ENCODE measurements at regions not wholly inside any gene's neighbourhood (a gene's known extent, or its start where the extent isn't known, plus 50 kb on each side); places are given as distances from the start of the nearest gene placed in this dataset.

DNA sequence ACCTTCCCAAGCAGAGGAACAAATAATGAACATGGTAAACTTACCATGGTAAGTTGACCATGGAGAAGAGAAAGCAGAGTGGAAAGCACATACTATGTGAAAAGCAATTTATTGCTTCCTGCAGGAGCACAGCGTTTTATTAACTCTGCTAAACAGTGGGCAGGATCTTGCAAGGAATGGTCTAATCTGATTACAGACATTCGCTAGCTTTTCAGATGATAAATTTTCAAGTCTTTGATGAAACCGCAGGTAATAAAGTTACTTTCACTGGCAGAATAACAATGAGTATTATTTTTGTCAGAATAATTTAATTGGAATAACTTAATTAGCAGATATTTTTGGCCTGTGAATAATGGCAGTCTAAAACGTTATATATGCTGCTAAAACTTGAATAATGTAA, 89.6 kb upstream of the HGF start:
- TF ChIP-seq EP300 (IDR thresholded peaks at IDR 0.05) (no peak), POLR2A (IDR thresholded peaks at IDR 0.05; ENCODE audit: low read length) (no peak), RAD21 (conservative IDR thresholded peaks at IDR 0.05 in 1 of 2, IDR thresholded peaks at IDR 0.05 in 1 of 2) (no peak), JUNB (IDR thresholded peaks at IDR 0.05) (no peak), CBX2 (IDR thresholded peaks at IDR 0.05; ENCODE audit: borderline replicate concordance, low read depth) (no peak), PHF8 (IDR thresholded peaks at IDR 0.05; ENCODE audit: borderline replicate concordance, low read depth) (no peak), ZC3H11A (IDR thresholded peaks at IDR 0.05) (no peak), HDAC2 (IDR thresholded peaks at IDR 0.05) (no peak), POLR2AphosphoS2 (conservative IDR thresholded peaks at IDR 0.05; ENCODE audit: low read length) (no peak), RNF2 (IDR thresholded peaks at IDR 0.05; ENCODE audit: borderline replicate concordance, low read depth) (no peak)
- TF ChIP-seq, protein P1, sequence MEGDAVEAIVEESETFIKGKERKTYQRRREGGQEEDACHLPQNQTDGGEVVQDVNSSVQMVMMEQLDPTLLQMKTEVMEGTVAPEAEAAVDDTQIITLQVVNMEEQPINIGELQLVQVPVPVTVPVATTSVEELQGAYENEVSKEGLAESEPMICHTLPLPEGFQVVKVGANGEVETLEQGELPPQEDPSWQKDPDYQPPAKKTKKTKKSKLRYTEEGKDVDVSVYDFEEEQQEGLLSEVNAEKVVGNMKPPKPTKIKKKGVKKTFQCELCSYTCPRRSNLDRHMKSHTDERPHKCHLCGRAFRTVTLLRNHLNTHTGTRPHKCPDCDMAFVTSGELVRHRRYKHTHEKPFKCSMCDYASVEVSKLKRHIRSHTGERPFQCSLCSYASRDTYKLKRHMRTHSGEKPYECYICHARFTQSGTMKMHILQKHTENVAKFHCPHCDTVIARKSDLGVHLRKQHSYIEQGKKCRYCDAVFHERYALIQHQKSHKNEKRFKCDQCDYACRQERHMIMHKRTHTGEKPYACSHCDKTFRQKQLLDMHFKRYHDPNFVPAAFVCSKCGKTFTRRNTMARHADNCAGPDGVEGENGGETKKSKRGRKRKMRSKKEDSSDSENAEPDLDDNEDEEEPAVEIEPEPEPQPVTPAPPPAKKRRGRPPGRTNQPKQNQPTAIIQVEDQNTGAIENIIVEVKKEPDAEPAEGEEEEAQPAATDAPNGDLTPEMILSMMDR (IDR thresholded peaks at IDR 0.05), result no peak
- TF ChIP-seq, protein P2, sequence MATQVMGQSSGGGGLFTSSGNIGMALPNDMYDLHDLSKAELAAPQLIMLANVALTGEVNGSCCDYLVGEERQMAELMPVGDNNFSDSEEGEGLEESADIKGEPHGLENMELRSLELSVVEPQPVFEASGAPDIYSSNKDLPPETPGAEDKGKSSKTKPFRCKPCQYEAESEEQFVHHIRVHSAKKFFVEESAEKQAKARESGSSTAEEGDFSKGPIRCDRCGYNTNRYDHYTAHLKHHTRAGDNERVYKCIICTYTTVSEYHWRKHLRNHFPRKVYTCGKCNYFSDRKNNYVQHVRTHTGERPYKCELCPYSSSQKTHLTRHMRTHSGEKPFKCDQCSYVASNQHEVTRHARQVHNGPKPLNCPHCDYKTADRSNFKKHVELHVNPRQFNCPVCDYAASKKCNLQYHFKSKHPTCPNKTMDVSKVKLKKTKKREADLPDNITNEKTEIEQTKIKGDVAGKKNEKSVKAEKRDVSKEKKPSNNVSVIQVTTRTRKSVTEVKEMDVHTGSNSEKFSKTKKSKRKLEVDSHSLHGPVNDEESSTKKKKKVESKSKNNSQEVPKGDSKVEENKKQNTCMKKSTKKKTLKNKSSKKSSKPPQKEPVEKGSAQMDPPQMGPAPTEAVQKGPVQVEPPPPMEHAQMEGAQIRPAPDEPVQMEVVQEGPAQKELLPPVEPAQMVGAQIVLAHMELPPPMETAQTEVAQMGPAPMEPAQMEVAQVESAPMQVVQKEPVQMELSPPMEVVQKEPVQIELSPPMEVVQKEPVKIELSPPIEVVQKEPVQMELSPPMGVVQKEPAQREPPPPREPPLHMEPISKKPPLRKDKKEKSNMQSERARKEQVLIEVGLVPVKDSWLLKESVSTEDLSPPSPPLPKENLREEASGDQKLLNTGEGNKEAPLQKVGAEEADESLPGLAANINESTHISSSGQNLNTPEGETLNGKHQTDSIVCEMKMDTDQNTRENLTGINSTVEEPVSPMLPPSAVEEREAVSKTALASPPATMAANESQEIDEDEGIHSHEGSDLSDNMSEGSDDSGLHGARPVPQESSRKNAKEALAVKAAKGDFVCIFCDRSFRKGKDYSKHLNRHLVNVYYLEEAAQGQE (IDR thresholded peaks at IDR 0.05), result no peak
- TF ChIP-seq, protein P3, sequence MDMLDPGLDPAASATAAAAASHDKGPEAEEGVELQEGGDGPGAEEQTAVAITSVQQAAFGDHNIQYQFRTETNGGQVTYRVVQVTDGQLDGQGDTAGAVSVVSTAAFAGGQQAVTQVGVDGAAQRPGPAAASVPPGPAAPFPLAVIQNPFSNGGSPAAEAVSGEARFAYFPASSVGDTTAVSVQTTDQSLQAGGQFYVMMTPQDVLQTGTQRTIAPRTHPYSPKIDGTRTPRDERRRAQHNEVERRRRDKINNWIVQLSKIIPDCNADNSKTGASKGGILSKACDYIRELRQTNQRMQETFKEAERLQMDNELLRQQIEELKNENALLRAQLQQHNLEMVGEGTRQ (IDR thresholded peaks at IDR 0.05), result no peak

All from A549 (cell line).